GM12878 (cell line): ENCODE measurements at regions not wholly inside any gene's neighbourhood (a gene's known extent, or its start where the extent isn't known, plus 50 kb on each side); places are given as distances from the start of the nearest gene placed in this dataset.

Source experiments
- ATAC-seq: fragments of 200-7000 bp; cut with Tn5 transposase; 3 replicates; pipeline ENCODE4 v1.9.1; 2020; ENCODE audit warnings: mild to moderate bottlenecking, moderate library complexity
- BruUV-seq: library from RNA; stranded (reverse); fragments of 400-500 nt; replicated peaks from 2 replicates; lab custom pipeline; 2021; lab: Mats Ljungman, UMichigan
- CTCF ChIA-PET: fragments of 300-600 bp; sonication (Branson Sonifier 250); formaldehyde crosslinking; extraction: SDS; loops from one replicate; lab custom pipeline; 2021; ENCODE audit warnings: inconsistent platforms; lab: Yijun Ruan, JAX
- POLR2A ChIA-PET: fragments of 350-600 bp; formaldehyde crosslinking; extraction: SDS; loops from one replicate; lab custom pipeline; 2021; ENCODE audit warnings: inconsistent platforms; lab: Charles Lee
- RAD21 ChIA-PET: fragments of 300-600 bp; sonication (Branson Sonifier 250); formaldehyde crosslinking; loops from one replicate; lab custom pipeline; 2023; ENCODE audit warnings: antibody characterized with exemption; ENCODE audit not compliant: unreplicated experiment; lab: Charles Lee
- SMC1A ChIA-PET: fragments of 300-600 bp; sonication (Branson Sonifier 250); formaldehyde crosslinking; loops from one replicate; lab custom pipeline; 2023; ENCODE audit not compliant: unreplicated experiment, uncharacterized antibody; lab: Charles Lee
- DNase-seq: peaks from one replicate; pipeline ENCODE4 v3.0.0-alpha.2; 2011; ENCODE audit warnings: low read depth, low spot score
- FAIRE-seq: peaks from 3 replicates; lab custom pipeline; 2011; peaks lifted over from hg19 to GRCh38; lab: Jason Lieb, UNC
- H2AFZ ChIP-seq: 2 replicates; pipeline ENCODE4 v1.6.0; 2011; ENCODE audit warnings: low read depth, low read length, control low read depth; ENCODE audit not compliant: control insufficient read depth
- H3K27ac ChIP-seq: 2 replicates; pipeline ENCODE4 v1.5.1; 2011; ENCODE audit warnings: control low read depth; ENCODE audit not compliant: control insufficient read depth, insufficient read depth
- H3K27me3 ChIP-seq, 2 experiments: replicated peaks in 1 of 2; 2 replicates each; pipeline versions ENCODE4 v1.6.0 to v1.6.1; 2011; ENCODE audit warnings: low read length in 1 of 2; ENCODE audit not compliant: control insufficient read depth in 2 of 2, insufficient read depth in 2 of 2
- H3K36me3 ChIP-seq, 2 experiments: 2 replicates each; pipeline ENCODE4 v1.5.1; 2011; ENCODE audit warnings: low read length in 1 of 2; ENCODE audit not compliant: control insufficient read depth in 2 of 2, insufficient read depth in 2 of 2
- H3K4me1 ChIP-seq: 2 replicates; pipeline ENCODE4 v1.6.1; 2011; ENCODE audit warnings: mild to moderate bottlenecking, low read length, moderate library complexity, mixed read lengths; ENCODE audit not compliant: control insufficient read depth, insufficient read depth
- H3K4me2 ChIP-seq: 2 replicates; pipeline ENCODE4 v1.6.0; 2011; ENCODE audit warnings: control low read depth; ENCODE audit not compliant: control insufficient read depth, insufficient read depth
- H3K4me3 ChIP-seq: fragments of 200-600 bp; sonication (generic); 2 replicates; pipeline ENCODE4 v1.5.1; 2016
- H3K79me2 ChIP-seq: 2 replicates; pipeline ENCODE4 v1.6.0; 2011; ENCODE audit warnings: low read length; ENCODE audit not compliant: control insufficient read depth, insufficient read depth
- H3K9ac ChIP-seq: 2 replicates; pipeline ENCODE4 v1.8.0; 2011; ENCODE audit warnings: low read length, control low read depth, mixed read lengths; ENCODE audit not compliant: control insufficient read depth, insufficient read depth
- H3K9me3 ChIP-seq: replicated peaks from 3 replicates; pipeline ENCODE4 v1.5.1; 2011; ENCODE audit warnings: mild to moderate bottlenecking, low read length; ENCODE audit not compliant: control insufficient read depth, insufficient read depth
- H4K20me1 ChIP-seq: 2 replicates; pipeline ENCODE4 v1.6.0; 2011; ENCODE audit not compliant: control insufficient read depth, insufficient read depth
- CBFB ChIP-seq: IDR thresholded peaks from 2 replicates; pipeline ENCODE4 v1.6.1; 2016; ENCODE audit warnings: antibody characterized with exemption, low read depth
- CHD1 ChIP-seq: IDR thresholded peaks from 2 replicates; pipeline ENCODE4 v1.6.1; 2012; ENCODE audit warnings: low read depth, low read length, improper control_type of control experiment
- CTCF ChIP-seq, 3 experiments: IDR thresholded peaks in 2 of 3; conservative IDR thresholded peaks in 1 of 3; 2 replicates each; pipeline ENCODE4 v1.5.1; 2011; ENCODE audit warnings: low read depth in 3 of 3, low read length in 3 of 3, mild to moderate bottlenecking in 3 of 3, control low read depth in 2 of 3, moderate library complexity in 2 of 3, inconsistent platforms in 1 of 3, mixed read lengths in 1 of 3; ENCODE audit not compliant: control insufficient read depth in 2 of 3, insufficient read depth in 1 of 3; ENCODE audit errors: extremely low read depth in 1 of 3
- NRF1 ChIP-seq: conservative IDR thresholded peaks from 2 replicates; pipeline ENCODE4 v1.6.1; 2011; ENCODE audit warnings: mild to moderate bottlenecking, low read depth, low read length, improper control_type of control experiment
- RAD21 ChIP-seq: IDR thresholded peaks from 2 replicates; pipeline ENCODE4 v1.6.1; 2011; ENCODE audit warnings: mild to moderate bottlenecking, low read depth, low read length, moderate library complexity; ENCODE audit not compliant: insufficient read depth
- RUNX3 ChIP-seq: IDR thresholded peaks from 2 replicates; pipeline ENCODE4 v1.6.1; 2012; ENCODE audit warnings: low read length, inconsistent platforms
- SMC3 ChIP-seq: IDR thresholded peaks from 2 replicates; pipeline ENCODE4 v1.6.1; 2011; ENCODE audit warnings: low read length, improper control_type of control experiment, borderline replicate concordance
- USF1 ChIP-seq: IDR thresholded peaks from 2 replicates; pipeline ENCODE4 v1.6.1; 2011; ENCODE audit warnings: borderline replicate concordance, low read depth, mild to moderate bottlenecking, moderate library complexity, mixed read lengths, low read length; ENCODE audit not compliant: insufficient read depth; ENCODE audit errors: extremely low read length
- WGBS: methylation state at CpG from one replicate; pipeline ENCODE4 v1.1.6; 2016; ENCODE audit warnings: low lambda C conversion rate; ENCODE audit not compliant: insufficient replicate concordance, insufficient coverage; ENCODE audit errors: missing lambda C conversion rate; 5-methylcytosine and 5-hydroxymethylcytosine counted together
- in situ Hi-C: fragments of 300-500 bp; cut with MboI; formaldehyde crosslinking; loops from 9 replicates; pipeline ENCODE4 v1.14.3; 2018; ENCODE audit warnings: mixed read lengths
- intact Hi-C: fragments of 100-400 bp; cut with micrococcal nuclease; formaldehyde crosslinking; loops from one replicate; pipeline ENCODE4 v1.14.2; 2022; ENCODE audit not compliant: unreplicated experiment

GRCh38 chr14:37985826-37986470, 221.8 kb upstream of the SSTR1 start:
- ChIA-PET POLR2A (no interaction called here), SMC1A (interaction anchor here (0.7 to 0.9 kb wide), 3 partner anchors 16 to 880 kb away, joined by 3 read pairs; no protein-coding TSS in a partner anchor), RAD21 (interaction anchor here (1.0 kb wide), 1 partner anchor 211 kb away, joined by 3 read pairs; no protein-coding TSS in a partner anchor), CTCF (interaction anchor here (0.7 to 1.7 kb wide), 7 partner anchors 16 to 884 kb away, joined by 3 to 6 read pairs (median 5); no protein-coding TSS in a partner anchor)
- intact Hi-C loops (loop anchor here (10.0 kb wide), 1 partner anchor 189 kb away; no protein-coding TSS in a partner anchor), in situ Hi-C loops (no loop called here)
- no peaks in the 10 kb centered on the region for H3K4me1 ChIP-seq
- H4K20me1 ChIP-seq: no peaks in the 10 kb centered on the region
- WGBS: 20% methylated on average over 2 of the region's 2 CpGs
- H3K79me2 ChIP-seq: no peaks in the 10 kb centered on the region
- H3K27ac ChIP-seq: no peak overlapping the region
- no TSS peak for BruUV-seq
- FAIRE-seq: no peak
- TF ChIP-seq USF1: no peak
- peak; percentile 42; the same call in 1 of the 2 replicates for TF ChIP-seq SMC3
- TF ChIP-seq CTCF (IDR thresholded peaks at IDR 0.05 in 2 of 3, conservative IDR thresholded peaks at IDR 0.05 in 1 of 3; ENCODE audit: control insufficient read depth in 2 of 3, extremely low read depth in 1 of 3, insufficient read depth in 1 of 3, low read depth in 3 of 3, low read length in 3 of 3): peak; percentile 50 to 56 (median 55)
- no peak for TF ChIP-seq RUNX3
- TF ChIP-seq NRF1: no peak
- TF ChIP-seq RAD21: peak; percentile 18; the same call in 1 of the 2 replicates
- TF ChIP-seq CBFB: no peak
- no peak for TF ChIP-seq CHD1
- TF ChIP-seq, all 136 proteins: peak for 3
- H3K9me3 ChIP-seq: no peaks in the 10 kb centered on the region
- H3K36me3 ChIP-seq: no peaks in the 10 kb centered on the region
- no peak overlapping the region for H2AFZ ChIP-seq
- H3K27me3 ChIP-seq: no peaks in the 10 kb centered on the region
- H3K4me2 ChIP-seq: no peak overlapping the region
- H3K4me3 ChIP-seq: no peak overlapping the region
- H3K9ac ChIP-seq: no peak overlapping the region
- DNase-seq (no peak), ATAC-seq (no peak)
